ENCODE measurements at regions not wholly inside any gene's neighbourhood (a gene's known extent, or its start where the extent isn't known, plus 50 kb on each side); places are given as distances from the start of the nearest gene placed in this dataset.

GRCh38 chr18:61706276-61706915 is 186.4 kb downstream of the RNF152 start:
- no peak for DNase-seq (ENCODE audit: extremely low read depth, insufficient read length)
- no peaks in the 10 kb centered on the region; the same call in 1 of the 2 replicates for H3K27me3 ChIP-seq (replicated peaks; ENCODE audit: control insufficient read depth, insufficient read depth, low read length)
- H3K4me3 ChIP-seq (replicated peaks; ENCODE audit: low read depth, low read length) = no peak overlapping the region
- TF ChIP-seq CTCF (IDR thresholded peaks at IDR 0.05; ENCODE audit: insufficient read depth, low read length, poor library complexity, severe bottlenecking) = no peak
- H3K36me3 ChIP-seq (ENCODE audit: control insufficient read depth, insufficient read depth, low read length) = no peaks in the 10 kb centered on the region

- H3K36me3 ChIP-seq (ENCODE audit: control insufficient read depth, insufficient read depth, low read length) = no peaks in the 10 kb centered on the region
- H3K4me3 ChIP-seq (replicated peaks; ENCODE audit: low read depth, low read length) = no peak overlapping the region
- no peaks in the 10 kb centered on the region; the same call in 1 of the 2 replicates for H3K27me3 ChIP-seq (replicated peaks; ENCODE audit: control insufficient read depth, insufficient read depth, low read length)
- no peak for DNase-seq (ENCODE audit: extremely low read depth, insufficient read length)
- no peak for TF ChIP-seq CTCF (IDR thresholded peaks at IDR 0.05; ENCODE audit: insufficient read depth, low read length, poor library complexity, severe bottlenecking)
Measured at GRCh38 chr18:61703508-61703907, 189.3 kb downstream of the RNF152 start.

- TF ChIP-seq CTCF (IDR thresholded peaks at IDR 0.05; ENCODE audit: insufficient read depth, low read length, poor library complexity, severe bottlenecking) = no peak
- no peak overlapping the region for H3K4me3 ChIP-seq (replicated peaks; ENCODE audit: low read depth, low read length)
- DNase-seq (ENCODE audit: extremely low read depth, insufficient read length) = no peak
Measured at GRCh38 chr18:61702007-61702406, 190.8 kb downstream of the RNF152 start.

GRCh38 chr18:61699397-61700110 is 193.3 kb downstream of the RNF152 start:
- Histone ChIP-seq H3K27me3 (replicated peaks; ENCODE audit: control insufficient read depth, insufficient read depth, low read length) (no peaks in the 10 kb centered on the region), H3K4me3 (replicated peaks; ENCODE audit: low read depth, low read length) (no peak overlapping the region)
- DNase-seq (ENCODE audit: extremely low read depth, insufficient read length) = no peak

More at GRCh38 chr18:61702007-61702406, 190.8 kb downstream of the RNF152 start:
- Histone ChIP-seq H3K36me3 (ENCODE audit: control insufficient read depth, insufficient read depth, low read length) (no peaks in the 10 kb centered on the region), H3K27me3 (replicated peaks; ENCODE audit: control insufficient read depth, insufficient read depth, low read length) (no peaks in the 10 kb centered on the region; the same call in 1 of the 2 replicates)

GRCh38 chr18:61697306-61697909 is 195.4 kb downstream of the RNF152 start:
- H3K4me3 ChIP-seq (replicated peaks; ENCODE audit: low read depth, low read length) = no peak overlapping the region
- no peak for TF ChIP-seq CTCF (IDR thresholded peaks at IDR 0.05; ENCODE audit: insufficient read depth, low read length, poor library complexity, severe bottlenecking)
- DNase-seq (ENCODE audit: extremely low read depth, insufficient read length) = no peak
- H3K27me3 ChIP-seq (replicated peaks; ENCODE audit: control insufficient read depth, insufficient read depth, low read length) = no peaks in the 10 kb centered on the region
- H3K36me3 ChIP-seq (ENCODE audit: control insufficient read depth, insufficient read depth, low read length) = no peaks in the 10 kb centered on the region

More at GRCh38 chr18:61699397-61700110, 193.3 kb downstream of the RNF152 start:
- no peaks in the 10 kb centered on the region for H3K36me3 ChIP-seq (ENCODE audit: control insufficient read depth, insufficient read depth, low read length)
- TF ChIP-seq CTCF (IDR thresholded peaks at IDR 0.05; ENCODE audit: insufficient read depth, low read length, poor library complexity, severe bottlenecking) = no peak
